ENCODE measurements at regions not wholly inside any gene's neighbourhood (a gene's known extent, or its start where the extent isn't known, plus 50 kb on each side); places are given as distances from the start of the nearest gene placed in this dataset.

- no peak overlapping the region for H2BK15ac ChIP-seq (ENCODE audit: low read length)
- CTCF ChIA-PET (ENCODE audit: partially characterized antibody) = interaction anchor here (1.2 kb wide), 1 partner anchor 423 kb away, joined by 3 read pairs; no protein-coding TSS in a partner anchor
- no peak for TF ChIP-seq JUN (IDR thresholded peaks at IDR 0.05; ENCODE audit: low read depth, low read length)
- no peak for TF ChIP-seq SIRT6 (IDR thresholded peaks at IDR 0.05; ENCODE audit: low read length)
- TF ChIP-seq TEAD4 (IDR thresholded peaks at IDR 0.05; ENCODE audit: low read depth, low read length) = no peak
- no peak for TF ChIP-seq BCL11A (IDR thresholded peaks at IDR 0.05; ENCODE audit: low read depth in 2 of 2, low read length in 2 of 2)
- TF ChIP-seq TBP (IDR thresholded peaks at IDR 0.05; ENCODE audit: low read depth, low read length) = no peak
- no peak for TF ChIP-seq ASH2L (IDR thresholded peaks at IDR 0.05; ENCODE audit: low read length)
- no peak for TF ChIP-seq JUND (IDR thresholded peaks at IDR 0.05; ENCODE audit: low read length)
- no peak for TF ChIP-seq NRF1 (IDR thresholded peaks at IDR 0.05; ENCODE audit: low read depth, low read length)
- no peak for TF ChIP-seq ZNF274 (IDR thresholded peaks at IDR 0.05; ENCODE audit: borderline replicate concordance, extremely low read depth, low read length)
- TF ChIP-seq TAF1 (IDR thresholded peaks at IDR 0.05; ENCODE audit: low read depth, low read length) = no peak
- TF ChIP-seq ATF3 (IDR thresholded peaks at IDR 0.05; ENCODE audit: insufficient read depth, low read depth, low read length) = no peak
These were observed 237.9 kb upstream of the DGKB start for GRCh38 chr7:15140431-15140830.

More at GRCh38 chr7:15140431-15140830, 237.9 kb upstream of the DGKB start:
- no peak overlapping the region for H3K56ac ChIP-seq (replicated peaks; ENCODE audit: insufficient read length, low read depth, low read length)
- no peak overlapping the region for H3K27ac ChIP-seq (ENCODE audit: low read depth, low read length)
- no peak overlapping the region for H3K14ac ChIP-seq (ENCODE audit: insufficient read length)
- FAIRE-seq (no peak), DNase-seq (ENCODE audit: low read depth in 1 of 2, low spot score in 2 of 2) (no peak)
- H4K91ac ChIP-seq (replicated peaks; ENCODE audit: insufficient read length, low read length) = no peak overlapping the region
- no peak overlapping the region for H3K23ac ChIP-seq (ENCODE audit: insufficient read length)
- no peak overlapping the region for H2AFZ ChIP-seq (ENCODE audit: low read length)
- H4K5ac ChIP-seq (ENCODE audit: insufficient read length, low read depth, low read length) = no peak overlapping the region
- H3K18ac ChIP-seq (ENCODE audit: extremely low read depth, low read length) = no peak overlapping the region
- H3K4me1 ChIP-seq (replicated peaks in 1 of 4; ENCODE audit: control insufficient read depth in 3 of 4, insufficient read depth in 4 of 4, low read length in 3 of 4) = 0 out of 7 replicates have a peak, but pooled peaks cover 0 to 2% (median 0%) of the 10 kb centered on the region in 4 experiments
- H3K79me1 ChIP-seq (ENCODE audit: low read depth, low read length) = no peaks in the 10 kb centered on the region
- H3K79me2 ChIP-seq (ENCODE audit: control insufficient read depth in 1 of 2, insufficient read depth in 2 of 2, low read length in 2 of 2) = no peaks in the 10 kb centered on the region
- no peaks in the 10 kb centered on the region for H3K9me3 ChIP-seq (ENCODE audit: insufficient read depth in 2 of 2, low read depth in 1 of 2, low read length in 1 of 2)
- WGBS, 2 experiments (ENCODE audit: extremely low coverage in 1 of 2, insufficient coverage in 1 of 2, insufficient read length in 1 of 2, insufficient replicate concordance in 2 of 2, low coverage in 1 of 2, low lambda C conversion rate in 2 of 2, missing lambda C conversion rate in 1 of 2) = 82% methylated on average over 2 of the region's 2 CpGs; no CpG with 5 or more reads in 1 of the 2 experiments
- H2BK5ac ChIP-seq (ENCODE audit: low read depth, low read length) = no peak overlapping the region
- H3K4me2 ChIP-seq (ENCODE audit: insufficient read depth in 1 of 2, low read depth in 2 of 2, low read length in 2 of 2) = no peak overlapping the region
- POLR2A ChIA-PET (ENCODE audit: partially characterized antibody) = no interaction called here
- no peak overlapping the region for H2AK5ac ChIP-seq (ENCODE audit: low read depth, low read length)
- no peak overlapping the region for H3K9ac ChIP-seq (replicated peaks in 1 of 4; ENCODE audit: extremely low read depth in 1 of 4, low read depth in 3 of 4, low read length in 3 of 4)
- no peak overlapping the region for H2BK12ac ChIP-seq (ENCODE audit: low read depth, low read length)
- H2BK120ac ChIP-seq (replicated peaks; ENCODE audit: low read depth, low read length) = no peak overlapping the region
- no peak overlapping the region for H2BK20ac ChIP-seq (ENCODE audit: low read length)
- H3K27me3 ChIP-seq (replicated peaks in 1 of 4; ENCODE audit: control insufficient read depth in 3 of 4, extremely low read depth in 1 of 4, insufficient read depth in 3 of 4, low read length in 3 of 4) = no peaks in the 10 kb centered on the region
- no peaks in the 10 kb centered on the region for H4K20me1 ChIP-seq (replicated peaks in 1 of 2; ENCODE audit: control insufficient read depth in 1 of 2, insufficient read depth in 2 of 2, low read length in 2 of 2)
- H4K8ac ChIP-seq (ENCODE audit: extremely low read depth, insufficient read depth, low read length) = no peak overlapping the region
- no peak overlapping the region for H3K4me3 ChIP-seq (ENCODE audit: extremely low read depth in 1 of 4, insufficient read depth in 2 of 4, low read depth in 3 of 4, low read length in 4 of 4)
- no peaks in the 10 kb centered on the region for H3K23me2 ChIP-seq (ENCODE audit: low read depth, low read length)
- no peak overlapping the region for H3K4ac ChIP-seq (replicated peaks; ENCODE audit: insufficient read length, low read depth, low read length)
- H3K36me3 ChIP-seq (ENCODE audit: control insufficient read depth in 2 of 4, insufficient read depth in 4 of 4, low read length in 3 of 4) = no peaks in the 10 kb centered on the region
